NCI-H1436 treated with DMSO at 0.1 percent for 48 hours (cell line): ENCODE measurements at regions not wholly inside any gene's neighbourhood (a gene's known extent, or its start where the extent isn't known, plus 50 kb on each side); places are given as distances from the start of the nearest gene placed in this dataset.
A peak's percentile ranks its signal among the peaks of the same experiment; 100 is the strongest.
"Not testable (repeated sequence)": the region's sequence is repeated elsewhere in the genome, so short reads cannot be mapped to it uniquely, and the experiment has no call there.

ENCODE experiments used
- DNase-seq: peaks from one replicate; lab custom pipeline; 2025; lab: John Stamatoyannopoulos, UW

- no peak for DNase-seq
Observed at GRCh38 chr13:76829572-76830327, 56.5 kb downstream of the KCTD12 start.

- DNase-seq, result no peak
Observed at GRCh38 chr13:76828316-76828741, 57.9 kb downstream of the KCTD12 start.

GRCh38 chr13:76826527-76826926 is 59.7 kb downstream of the KCTD12 start:
- no peak for DNase-seq

GRCh38 chr13:76825430-76825829 is 60.8 kb downstream of the KCTD12 start:
- DNase-seq, result no peak

DNA sequence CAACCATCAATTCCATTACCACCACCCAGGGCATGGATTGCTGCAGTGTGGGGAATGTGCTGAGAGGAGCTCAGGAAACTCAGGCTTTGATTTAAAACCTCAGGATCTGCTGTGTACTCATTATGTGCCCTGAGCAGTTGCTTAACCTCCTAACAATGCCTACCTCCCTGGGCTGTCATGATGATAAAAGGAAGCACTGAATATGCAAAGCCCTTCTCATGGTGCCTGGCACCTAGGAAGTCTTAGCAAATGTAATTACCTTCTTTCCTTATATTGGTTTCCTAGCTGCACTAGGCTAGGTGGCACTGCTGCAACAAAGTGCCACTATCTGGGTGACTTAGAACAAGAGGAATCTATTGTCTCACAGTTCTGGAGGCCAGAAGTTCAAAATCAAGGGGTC is 62.2 kb downstream of the KCTD12 start:
- DNase-seq, result no peak

GRCh38 chr13:76822698-76823267 is 63.4 kb downstream of the KCTD12 start:
- no peak for DNase-seq

GRCh38 chr13:76821222-76821621 is 65.0 kb downstream of the KCTD12 start:
- not testable (repeated sequence) for DNase-seq

GRCh38 chr13:76820759-76821158 is 65.4 kb downstream of the KCTD12 start:
- no peak for DNase-seq

DNA sequence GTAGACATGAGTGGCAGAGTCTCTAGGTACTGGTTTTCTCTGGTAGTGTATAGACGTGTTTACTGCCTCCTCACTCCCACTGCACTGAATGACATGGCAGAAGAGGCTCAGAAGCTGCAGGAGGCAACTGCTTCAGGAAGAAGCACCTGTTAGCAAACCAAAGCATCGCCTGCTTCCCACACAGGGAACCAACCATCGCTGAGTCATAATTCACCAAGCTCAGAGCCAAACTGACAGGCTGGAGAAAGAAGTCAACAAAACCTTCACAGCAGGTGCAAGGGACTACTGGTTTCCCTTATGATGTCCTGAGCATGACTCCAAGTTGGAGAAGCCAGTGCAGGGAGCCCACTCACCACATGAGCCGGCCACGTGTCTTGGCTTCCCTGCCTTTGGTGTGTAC is 69.8 kb downstream of the KCTD12 start:
- DNase-seq, result no peak

GRCh38 chr13:76815344-76815743 is 70.9 kb downstream of the KCTD12 start:
- DNase-seq, result no peak

DNA sequence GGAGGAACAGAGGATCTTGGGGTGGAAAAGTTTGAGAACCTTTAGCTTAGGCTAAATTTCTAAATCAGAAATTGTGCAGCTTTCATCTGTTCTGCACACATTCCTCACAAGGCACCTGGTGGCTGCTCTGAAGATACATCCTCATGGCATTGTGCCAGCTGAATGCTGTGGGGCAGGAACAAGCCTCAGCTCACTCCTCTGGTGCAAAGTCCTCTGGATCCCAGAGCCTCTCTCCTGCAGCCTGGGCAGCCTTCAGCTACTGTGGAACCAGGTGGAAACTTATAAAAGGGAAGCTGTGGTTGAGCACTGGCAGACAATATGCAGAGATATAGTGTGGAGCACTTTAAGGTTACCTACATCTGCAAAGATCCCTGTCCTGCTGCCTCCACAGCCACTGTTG is 72.3 kb downstream of the KCTD12 start:
- no peak for DNase-seq

DNA sequence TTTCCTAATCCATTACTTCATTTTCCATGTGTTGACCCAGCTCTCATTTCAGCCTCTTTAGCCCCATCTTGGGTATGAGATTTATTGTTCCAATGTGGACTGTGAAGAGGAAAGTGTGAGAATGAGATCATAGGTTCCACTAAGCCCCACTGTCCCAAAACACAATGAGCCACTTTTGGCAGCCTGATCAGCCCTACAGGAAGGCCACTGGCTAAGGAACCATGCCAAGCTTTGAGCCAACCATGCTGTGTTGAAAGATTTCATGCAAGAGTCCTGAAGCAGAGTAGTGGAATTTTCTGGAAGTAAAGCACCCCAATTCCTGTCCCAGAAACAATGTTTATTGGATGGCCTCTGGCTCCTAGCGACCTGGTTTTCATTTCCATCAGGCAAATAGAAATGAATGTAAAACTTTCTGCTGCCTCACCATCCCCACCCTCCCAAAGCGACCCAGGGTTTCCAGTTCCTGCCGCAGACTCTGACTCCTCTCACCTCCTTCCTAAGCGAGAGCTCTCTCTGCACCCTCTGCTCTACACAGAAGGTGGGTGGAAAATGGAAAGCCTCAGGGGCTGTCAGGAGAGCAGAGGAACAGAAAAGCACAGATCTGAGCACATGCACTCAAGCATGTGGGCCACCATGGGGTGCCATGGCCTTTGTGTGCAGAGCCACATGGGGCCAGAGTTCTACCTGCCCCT is 73.1 kb downstream of the KCTD12 start:
- no peak for DNase-seq

- DNase-seq, result no peak
Observed at GRCh38 chr13:76812206-76812897, 73.9 kb downstream of the KCTD12 start.

DNA sequence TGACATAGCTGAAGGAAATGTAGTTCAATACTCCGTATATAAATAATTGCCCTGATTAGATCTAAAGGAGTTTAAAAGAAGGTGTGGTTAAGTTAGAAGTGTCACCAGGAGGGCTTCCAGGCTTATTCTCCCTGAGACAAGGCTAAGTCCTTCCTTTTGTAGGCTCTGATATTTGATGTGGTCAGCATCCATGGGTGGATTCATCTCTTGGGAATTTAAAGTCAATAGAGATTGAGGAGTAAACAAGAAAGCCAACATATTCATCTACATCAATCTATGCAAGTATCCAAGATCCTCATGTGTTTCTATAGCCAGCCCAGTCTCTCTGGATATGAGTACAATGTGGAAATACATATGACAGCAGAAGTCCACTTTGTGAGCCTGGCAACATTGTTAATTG is 76.8 kb downstream of the KCTD12 start:
- DNase-seq, result no peak

DNA sequence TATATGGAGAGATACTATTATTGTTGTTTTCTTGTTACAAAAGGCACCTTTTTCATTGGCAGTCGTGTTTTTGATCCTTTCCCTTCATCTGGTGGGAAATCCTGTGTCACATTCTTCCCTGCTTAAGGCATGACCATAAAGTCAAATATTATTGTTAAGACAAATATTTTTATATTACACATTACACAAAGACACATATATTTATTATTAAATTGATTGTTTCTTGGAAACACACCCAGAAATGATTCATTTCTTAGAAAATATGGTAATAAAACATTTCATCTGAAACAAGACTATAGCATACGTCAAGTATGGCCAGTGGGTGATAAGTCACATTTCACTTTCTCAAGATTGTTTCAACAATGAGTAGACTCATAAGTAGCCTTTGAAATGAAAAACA is 77.3 kb downstream of the KCTD12 start:
- DNase-seq, result no peak

DNA sequence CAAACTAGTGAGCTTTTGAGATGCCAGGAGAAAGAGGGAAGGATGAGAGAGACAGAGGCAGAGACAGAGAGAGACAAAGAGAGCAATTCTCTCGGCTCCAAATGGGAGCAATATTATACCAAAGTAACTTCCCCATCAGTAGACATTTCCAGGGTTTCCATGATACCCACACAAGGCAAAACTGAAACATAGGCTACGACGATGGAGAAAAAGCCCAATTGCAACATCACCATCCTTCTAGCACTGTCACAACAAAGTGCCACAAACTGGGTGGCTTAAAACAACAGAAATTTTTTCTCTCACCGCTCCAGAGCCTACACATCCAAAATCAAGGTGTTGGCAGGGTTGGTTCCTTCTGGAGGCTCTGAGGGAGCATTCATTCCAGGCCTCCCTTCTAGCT is 81.4 kb downstream of the KCTD12 start:
- no peak for DNase-seq

DNA sequence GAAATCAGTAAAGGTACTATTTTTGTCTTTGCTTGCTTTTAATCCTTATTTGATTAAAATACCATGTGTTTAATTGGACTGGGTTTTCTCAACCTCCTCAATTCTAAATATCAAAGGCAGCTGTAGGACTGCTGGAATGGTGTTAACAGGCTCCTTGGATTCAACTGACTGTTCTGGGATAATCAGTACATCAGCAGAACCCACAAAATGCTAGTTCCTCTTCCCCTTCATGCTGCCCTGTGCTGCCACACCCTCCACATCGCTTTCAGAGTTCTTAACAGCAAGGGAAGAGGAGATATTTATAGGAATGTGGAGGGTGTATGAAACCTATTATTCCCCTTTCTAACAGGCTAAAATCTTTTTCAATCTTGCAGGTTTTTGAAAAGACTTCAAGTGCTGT is 82.4 kb downstream of the KCTD12 start:
- DNase-seq, result no peak

DNA sequence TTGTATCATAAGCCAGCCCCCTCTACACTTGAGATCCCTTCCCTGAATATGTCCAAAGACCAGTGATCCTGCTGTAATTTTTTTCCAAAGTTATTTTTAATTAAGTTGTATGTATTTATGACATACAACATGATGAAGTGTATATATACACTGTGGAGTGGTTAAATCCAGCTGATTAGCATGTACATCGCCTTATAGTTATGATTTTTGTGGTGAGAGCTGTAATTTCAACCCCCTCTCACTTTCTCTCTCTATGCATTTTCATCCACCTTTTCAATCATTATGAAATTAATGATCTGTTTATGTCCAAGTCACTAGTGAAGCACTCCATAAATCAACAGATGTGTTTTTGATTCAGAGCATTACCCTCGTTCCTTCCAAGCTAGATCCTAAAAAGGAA is 85.3 kb downstream of the KCTD12 start:
- DNase-seq, result no peak

- peak; percentile 94 for DNase-seq
Observed at GRCh38 chr13:76799696-76800095, 86.5 kb downstream of the KCTD12 start.

- DNase-seq, result no peak
Observed at GRCh38 chr13:76798037-76798436, 88.2 kb downstream of the KCTD12 start.

DNA sequence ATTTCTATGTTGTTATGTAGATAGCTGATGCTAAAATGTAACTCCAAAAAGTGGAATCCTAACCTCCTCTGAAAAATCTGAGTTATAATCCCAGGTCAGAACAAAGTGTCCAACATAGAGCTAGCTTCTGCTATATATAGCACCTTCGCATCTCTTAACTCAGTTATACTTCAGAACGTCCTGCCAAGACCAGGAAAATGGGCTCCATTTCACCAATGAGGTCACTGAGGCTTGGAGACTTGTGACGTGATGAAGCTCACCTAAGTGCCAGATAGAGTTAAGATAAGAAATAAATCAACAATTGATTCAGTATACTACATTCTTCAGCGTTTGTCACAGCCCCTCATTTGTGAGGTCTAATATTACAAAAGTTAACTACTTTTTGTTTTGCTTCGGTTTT is 88.8 kb downstream of the KCTD12 start:
- no peak for DNase-seq

GRCh38 chr13:76796851-76797250 is 89.4 kb downstream of the KCTD12 start:
- DNase-seq, result peak; percentile 14
